GM19372 (cell line): ENCODE measurements at regions not wholly inside any gene's neighbourhood (a gene's known extent, or its start where the extent isn't known, plus 50 kb on each side); places are given as distances from the start of the nearest gene placed in this dataset.
"Not testable (repeated sequence)": the region's sequence is repeated elsewhere in the genome, so short reads cannot be mapped to it uniquely, and the experiment has no call there.

ENCODE experiments used
- ATAC-seq: cut with Tn5 transposase; IDR thresholded peaks from one replicate; pipeline ENCODE4 v1.9.1; 2021; ENCODE audit warnings: mild to moderate bottlenecking, low read depth, moderate library complexity; ENCODE audit not compliant: unreplicated experiment

DNA sequence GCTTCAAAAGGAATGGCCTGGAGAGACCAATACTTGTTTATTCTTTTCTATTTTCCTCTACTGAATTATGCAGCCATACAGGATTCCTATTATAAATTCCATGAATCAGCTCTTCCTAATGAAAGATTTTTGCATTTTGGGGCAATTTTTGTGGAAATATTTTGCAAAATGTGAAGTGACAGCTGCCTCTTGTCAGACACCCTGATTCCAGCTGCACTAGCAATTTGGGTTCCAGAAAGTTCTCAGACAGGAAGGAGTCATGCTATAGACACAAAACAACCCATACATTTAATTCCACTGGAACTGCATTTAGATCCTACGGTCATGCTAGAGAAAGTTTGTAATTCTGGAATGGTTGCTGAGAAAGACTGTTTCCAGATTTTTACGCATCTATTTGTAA lies 119.5 kb downstream of the XCL2 start:
- no peak for ATAC-seq

DNA sequence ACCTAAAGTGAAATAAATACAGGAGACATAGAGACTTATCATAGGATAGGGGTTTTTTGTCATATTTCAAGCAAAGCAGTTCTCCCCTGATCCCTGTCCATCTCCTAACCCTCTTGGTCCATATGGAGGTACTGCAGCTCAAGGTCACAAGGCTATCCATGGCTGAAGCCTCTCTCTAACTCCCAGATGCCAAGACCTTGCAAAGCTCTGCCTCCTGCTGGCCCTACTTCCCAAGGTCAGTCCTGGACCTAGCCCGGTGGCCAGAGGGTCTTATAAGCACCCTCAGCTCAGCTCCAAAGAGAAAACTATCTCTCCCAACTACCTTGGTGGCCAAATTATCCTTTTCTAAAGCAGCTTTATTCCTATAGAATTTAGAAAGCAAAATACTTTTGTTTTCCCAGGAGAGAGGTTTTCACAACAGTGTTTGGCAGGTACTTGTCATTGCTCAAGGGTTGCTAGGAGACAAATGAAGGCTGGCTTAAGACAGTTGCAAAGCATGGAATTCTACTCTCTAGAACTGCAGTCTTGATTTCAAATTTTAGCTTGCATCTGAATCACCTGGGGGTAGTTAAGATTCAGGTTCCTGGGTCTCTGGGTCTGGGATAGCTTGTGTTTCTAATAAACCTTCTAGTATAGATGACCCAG lies 121.5 kb downstream of the XCL2 start:
- no peak for ATAC-seq

DNA sequence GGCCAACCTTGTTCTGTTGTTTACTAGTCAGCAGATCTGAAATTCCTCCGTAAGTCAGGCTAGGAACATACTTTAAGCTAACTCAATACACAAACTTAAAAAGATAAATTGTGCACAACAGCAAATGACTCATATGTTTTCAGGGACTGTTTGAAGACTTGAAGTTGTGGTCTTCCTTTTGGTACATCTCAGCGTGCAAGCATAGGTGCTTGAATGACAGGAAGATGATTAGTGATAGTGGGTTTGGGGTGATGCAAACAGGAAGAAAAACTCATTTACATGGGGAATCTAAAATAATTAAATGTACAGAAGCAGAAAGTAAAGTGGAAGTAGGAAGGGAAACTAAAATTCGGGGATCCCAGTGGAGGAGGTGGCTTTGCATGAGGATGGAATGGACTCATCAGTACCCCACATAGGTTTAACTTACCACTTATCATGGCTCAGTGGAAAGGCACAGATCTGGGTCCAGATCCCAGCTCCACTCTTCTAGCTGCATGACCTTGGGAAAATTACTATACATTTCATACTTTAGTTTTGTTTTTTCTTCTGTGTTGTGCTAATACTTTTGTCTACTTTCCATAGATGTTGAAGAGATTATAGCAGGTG lies 122.3 kb downstream of the XCL2 start:
- ATAC-seq = no peak

DNA sequence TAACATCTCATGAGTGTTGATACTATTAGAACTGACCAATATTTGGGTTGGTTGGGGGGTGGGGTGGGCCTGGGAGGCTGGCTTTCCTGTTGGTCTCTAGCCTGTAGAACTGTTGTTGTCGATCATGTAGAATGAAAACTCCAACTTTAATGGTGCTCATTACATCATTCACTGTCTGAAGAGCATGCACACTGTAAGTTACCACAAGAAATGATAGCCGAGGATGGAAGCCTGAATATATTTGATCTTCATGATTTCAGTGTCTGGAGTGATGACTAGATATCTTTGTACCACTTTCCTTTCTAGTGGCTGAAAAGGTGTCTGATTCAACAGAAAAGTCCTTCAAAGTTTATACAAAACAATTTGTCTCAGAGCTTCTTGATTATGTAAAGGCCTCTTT lies 123.6 kb downstream of the XCL2 start:
- ATAC-seq = no peak

DNA sequence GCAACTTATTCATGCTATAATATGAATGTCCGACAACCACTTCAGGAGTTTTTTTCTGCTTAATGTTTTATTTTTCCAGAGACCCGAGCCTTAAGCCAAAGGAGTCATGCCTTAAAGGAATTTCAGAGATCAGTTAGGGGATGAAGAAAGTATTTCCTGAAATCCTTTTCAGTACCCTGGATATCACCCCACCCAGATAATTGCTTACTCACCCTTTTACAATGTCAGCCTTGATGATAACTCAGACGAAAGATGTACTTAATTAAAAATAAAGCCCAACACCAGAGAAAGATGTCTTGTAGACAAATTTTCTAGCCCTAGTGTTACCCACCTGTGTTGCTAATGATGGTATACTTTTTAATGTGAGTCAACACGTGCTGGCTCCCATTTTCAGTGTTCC lies 124.1 kb downstream of the XCL2 start:
- ATAC-seq = no peak

DNA sequence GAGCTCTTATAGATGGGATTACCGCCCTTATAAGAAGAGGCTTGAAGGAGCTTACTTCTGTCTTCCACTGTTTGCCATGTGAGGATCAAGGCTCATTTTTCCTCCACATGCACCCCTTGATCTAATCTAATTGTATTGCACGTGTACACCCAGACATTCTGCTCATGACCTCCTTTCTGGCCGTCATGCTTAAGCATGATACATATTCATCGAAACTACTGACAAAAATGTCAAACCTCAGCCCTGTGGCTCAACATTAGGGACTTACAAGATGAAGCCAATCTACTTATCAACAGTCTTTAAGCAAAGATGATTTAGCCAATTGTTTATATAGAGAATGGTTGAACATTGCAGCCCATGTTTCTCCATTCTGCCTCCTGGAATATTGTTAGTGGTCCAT lies 127.6 kb downstream of the XCL2 start:
- ATAC-seq = no peak

DNA sequence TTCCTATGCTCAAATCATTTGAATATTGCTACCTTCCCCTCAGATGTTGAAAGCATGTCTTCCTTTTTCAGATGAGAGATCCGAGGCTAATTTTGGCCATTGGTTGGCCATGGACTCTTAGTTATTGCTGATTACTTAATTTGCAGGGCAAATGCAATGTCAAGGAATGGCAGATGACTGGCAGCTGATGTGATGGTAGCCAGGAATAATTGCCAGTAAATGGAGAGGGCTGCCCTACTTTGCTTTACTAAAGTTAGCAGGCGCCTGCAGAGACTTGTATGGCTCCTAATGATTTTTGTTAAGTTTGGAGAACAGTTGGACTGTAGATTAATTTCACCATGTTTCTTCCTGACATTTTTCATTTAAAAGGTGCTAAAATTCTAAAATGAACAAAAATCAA lies 128.9 kb downstream of the XCL2 start:
- ATAC-seq = no peak

DNA sequence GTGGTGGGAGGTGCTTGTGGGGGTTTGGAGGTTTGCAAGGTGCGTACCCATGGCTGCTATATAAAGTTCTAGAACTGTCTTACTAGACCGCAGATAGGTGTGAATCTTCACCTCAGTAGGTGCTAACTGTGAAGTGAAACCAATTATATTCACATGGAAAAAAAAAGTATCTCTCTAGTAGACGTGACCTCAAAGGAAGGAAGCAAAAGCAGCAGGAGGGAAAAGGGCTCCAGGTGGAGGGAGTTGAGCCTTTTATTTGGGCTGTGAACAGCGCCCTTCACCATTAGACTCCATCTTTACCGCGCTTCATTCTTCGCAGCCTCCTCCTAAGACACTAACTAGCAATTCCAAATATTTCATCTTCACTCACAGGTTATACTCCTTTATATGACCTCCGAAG lies 129.8 kb downstream of the TBX19 start:
- no peak for ATAC-seq

DNA sequence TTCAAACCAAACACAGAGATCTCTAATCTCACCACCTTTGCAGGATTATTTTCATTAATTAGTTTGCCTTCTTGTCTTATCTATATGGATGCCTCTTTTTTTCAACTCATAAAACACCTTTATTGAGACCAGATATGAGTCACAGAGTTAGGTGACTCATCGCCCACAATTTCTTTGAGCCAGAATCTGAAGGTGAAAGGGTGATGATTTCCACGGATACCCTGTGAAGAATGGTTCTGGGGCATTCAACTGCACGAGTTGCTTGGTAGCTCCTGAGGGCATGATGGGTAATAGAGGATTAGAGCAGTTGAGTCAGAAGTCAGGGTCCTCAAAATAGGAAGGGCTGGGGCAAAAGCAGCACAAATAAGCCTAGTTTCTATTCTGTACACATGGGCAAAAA lies 128.2 kb downstream of the TBX19 start:
- ATAC-seq = no peak

DNA sequence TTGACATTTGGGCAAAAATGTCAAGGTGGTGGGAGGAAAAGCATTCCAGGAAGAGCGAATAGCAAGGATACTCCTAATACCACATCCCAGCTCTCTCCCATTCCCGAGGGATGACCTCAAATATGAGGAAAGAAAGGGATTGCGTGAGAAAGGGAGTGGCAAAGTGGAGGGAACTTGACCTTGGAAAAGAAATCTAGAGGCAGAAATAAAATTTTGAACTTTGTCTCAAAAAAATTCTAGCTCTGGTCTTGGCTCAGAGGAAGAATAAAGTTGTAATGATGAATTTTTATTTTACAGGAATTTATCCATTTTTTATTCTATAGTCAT lies 127.8 kb downstream of the TBX19 start:
- ATAC-seq = no peak

DNA sequence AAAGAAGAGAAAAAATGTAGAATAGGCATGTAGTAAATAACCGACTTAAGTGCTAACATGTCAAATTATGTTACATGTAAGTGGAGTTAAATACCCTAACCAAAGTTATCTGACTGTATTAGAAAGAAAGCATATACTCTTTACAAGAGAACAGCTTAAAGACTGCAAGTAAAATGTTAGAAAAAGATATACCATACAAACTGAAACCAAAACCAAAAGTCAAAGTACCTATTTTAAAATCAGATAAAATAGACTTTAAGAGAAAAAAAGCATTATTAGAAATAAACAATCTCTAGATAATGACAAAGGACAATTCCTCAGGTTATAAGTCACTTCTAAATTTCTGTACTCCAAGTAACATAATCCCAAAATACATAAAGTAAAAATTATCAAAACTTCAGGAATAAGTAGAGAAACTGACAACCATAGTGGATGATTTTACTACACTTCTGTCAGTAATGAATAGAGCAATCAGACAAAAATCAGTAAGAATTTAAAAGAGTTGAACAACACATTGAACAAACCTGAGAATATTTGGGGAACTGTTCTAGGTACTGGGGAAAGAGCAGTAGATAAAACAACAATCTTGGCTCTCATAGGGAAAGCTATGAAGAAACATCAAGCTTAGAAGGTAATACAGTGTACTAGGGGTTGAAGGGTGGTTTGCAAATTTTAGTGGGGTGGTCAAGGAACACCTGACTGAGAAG lies 127.3 kb downstream of the TBX19 start:
- no peak for ATAC-seq

DNA sequence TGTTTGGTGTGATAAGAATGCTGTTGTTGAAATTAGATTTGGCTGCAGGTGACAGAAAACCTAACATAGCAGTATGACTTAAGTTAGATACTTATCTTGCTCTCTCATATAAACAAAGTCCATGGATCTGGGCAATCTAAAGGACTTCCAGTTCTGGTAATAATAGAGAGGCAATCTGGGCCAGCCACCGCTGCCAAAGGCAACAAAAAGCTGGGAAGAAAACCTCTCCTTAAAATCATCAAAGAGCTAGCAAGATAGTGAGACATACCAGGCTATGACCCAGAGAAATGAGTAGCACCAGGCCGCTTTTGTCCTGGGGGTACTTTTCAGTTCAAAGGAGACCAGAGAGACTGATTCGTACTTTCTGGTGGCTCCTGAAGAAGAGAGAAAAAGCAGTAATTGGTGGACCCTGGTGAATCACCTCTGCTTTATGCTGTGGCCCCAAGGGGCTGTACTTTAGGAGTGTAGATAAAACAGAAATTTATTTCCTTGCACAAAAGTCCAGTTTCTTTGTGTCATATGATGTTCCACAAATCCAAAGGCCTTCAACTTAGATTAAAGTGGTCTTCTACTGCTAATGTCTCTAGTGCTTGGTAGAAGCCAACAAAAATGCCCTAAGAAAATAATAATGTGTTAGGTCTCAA lies 125.4 kb downstream of the TBX19 start:
- ATAC-seq = no peak

DNA sequence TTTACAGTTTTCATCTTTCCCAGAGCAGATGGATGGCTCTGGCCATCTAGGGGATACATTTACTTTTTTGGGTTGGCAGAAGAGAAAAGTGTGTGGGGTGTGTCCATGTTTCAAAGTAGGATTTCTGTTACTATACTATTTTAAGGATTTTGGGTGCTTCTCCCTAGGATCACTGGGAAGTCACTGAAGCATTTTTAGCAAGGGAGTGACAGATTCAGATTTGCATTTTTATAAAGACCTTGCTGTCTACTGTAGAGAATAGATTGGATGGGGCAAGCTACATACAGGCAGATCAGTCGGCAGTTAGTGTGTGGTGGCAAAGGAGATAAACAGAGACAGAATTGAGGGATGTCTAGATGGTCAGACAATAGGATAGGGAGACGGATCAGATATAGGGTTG lies 122.5 kb downstream of the TBX19 start:
- ATAC-seq = no peak

DNA sequence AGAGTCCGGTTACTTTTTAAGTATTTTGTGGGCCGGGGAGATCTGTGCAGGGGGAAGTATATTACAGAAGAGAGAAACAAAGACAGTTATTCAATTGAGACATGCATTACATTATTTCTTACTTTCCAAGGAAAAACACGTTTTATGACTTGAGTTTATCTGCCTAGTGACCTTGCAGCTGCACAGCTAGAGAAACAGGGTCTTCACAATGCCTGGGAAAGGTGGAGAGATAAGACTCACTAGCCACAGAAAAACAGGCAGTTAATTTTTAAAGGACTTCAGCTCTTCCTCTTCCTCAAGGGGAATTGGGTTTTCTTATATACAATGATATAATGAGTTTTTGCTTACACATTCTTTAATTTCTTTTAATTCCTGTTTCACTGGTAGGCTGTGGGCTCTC lies 121.8 kb downstream of the TBX19 start:
- not testable (repeated sequence) for ATAC-seq

DNA sequence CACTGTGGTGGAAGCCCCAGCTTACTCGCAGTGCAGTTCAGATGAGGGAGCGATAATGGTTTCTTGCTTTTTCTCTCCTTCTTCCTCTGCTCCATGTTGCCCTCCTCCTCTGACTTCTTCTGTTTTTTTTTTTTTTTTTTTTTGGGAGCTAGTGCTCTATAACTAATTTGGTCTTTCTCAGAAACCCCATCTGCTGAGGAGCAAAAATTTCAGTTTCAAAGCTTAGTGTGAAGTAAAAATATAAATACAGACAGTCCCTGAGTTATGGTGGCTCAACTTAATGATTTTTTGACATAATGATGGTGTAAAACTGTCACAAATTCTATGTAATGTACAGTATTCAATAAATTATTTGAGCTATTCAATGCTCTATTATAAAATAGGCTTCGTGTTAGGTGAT lies 120.7 kb downstream of the TBX19 start:
- no peak for ATAC-seq

DNA sequence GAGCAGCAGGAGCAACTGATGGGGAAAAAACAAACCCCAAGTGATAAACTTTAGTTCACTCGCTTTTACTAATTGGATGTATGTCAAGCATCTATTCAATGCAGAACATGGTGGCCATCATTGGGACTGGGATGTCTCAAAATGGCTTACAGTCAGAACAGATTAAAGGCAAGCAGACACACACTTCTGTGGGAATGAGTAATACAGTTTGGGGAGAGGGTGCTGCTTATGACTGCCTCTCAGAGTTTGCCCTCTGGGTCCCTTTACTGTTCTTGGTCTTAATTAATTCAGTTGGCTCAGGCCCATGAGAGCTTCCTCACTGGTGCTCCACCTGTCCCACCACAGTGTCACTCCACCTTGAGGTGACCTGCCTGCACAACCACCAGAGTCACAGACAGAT lies 119.5 kb downstream of the TBX19 start:
- no peak for ATAC-seq

DNA sequence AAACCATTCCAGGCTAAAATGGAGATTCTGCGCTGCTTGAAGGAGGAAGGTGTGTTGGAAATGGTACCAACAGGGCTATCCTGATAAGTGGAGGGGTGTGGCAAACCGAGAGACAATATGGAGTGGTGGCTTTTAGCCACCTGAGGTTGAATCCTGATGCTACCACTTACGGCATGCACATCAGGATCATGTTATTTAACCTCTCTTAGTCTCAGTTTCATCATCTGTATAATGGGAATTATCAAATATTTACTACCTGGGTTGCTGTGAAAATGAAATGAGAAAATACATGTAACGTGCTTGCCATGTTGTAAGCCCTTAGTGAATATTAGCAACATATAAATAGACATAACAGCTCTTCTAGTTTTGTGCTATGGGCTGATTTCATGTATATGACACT lies 117.1 kb downstream of the TBX19 start:
- ATAC-seq = no peak

DNA sequence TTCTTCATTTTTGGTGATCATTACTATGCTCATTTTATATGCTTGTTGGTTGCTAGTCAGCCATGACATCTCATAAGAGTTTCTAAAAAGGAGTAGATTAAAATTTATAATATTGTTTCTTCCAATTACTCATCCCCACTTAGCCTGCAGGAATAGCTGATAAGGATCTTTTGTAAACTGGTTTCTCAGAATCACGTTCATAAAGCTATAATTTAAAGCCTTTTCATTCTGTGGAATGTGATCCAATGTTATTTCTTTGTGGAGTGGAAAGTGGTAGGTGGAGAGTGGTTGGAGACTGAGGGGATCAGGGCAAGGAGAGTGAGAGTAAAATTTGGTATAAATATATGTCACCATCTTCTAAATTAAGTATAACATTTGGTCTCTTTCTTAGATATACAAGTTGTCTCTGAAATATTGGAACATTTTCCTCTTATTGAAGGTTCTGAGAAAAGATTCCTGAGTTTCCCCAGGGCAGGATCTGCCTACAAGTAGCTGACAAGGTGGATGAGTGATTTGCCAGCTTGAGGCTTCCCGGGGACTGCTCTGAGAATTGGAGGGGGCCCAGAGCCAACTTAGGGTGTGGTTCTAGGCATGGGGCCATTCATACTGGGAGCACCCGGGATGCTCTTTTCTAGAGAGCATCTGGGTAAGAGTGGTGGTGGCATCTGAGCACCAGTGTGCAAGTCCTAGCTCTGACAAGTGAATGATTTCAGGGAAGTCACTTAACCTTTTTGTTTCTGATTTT lies 116.4 kb downstream of the TBX19 start:
- ATAC-seq = no peak

DNA sequence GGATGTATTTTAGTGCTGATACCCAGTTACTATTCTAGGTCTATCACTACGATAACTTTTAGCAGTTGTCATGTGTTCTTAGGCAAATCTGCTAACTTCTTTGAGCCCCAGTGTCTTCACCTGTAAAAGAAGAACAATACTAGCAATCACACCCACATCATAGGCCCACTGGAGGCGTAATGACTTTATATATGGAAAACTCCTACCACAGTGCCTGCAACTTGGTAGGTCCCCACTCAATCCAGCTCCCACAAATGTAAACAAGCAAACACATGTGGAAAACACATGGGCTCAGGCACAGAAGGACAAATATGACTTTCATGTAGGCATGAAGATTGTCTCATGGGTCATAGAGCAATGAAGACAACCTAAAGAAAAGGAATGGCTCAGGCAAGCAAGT lies 115.8 kb downstream of the TBX19 start:
- ATAC-seq = no peak

DNA sequence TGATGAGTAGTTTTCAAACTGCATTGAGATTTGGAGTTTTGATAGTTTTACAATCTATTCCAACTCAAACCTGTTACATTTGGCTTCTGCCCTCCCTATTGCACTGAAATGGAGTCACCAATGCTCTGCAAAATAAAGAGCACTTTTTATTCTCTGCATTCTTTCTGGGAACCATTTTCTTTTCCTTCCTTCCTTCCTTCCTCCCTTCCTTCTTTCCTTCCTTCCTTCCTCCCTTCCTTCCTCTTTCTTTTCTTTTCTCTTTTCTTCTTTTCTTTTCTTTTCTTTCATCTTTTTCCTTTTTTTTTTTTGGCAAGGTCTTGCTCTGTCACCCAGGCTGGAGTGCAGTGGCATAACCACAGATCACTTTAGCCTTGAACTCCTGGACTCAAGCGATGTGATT lies 114.2 kb downstream of the TBX19 start:
- no peak for ATAC-seq

DNA sequence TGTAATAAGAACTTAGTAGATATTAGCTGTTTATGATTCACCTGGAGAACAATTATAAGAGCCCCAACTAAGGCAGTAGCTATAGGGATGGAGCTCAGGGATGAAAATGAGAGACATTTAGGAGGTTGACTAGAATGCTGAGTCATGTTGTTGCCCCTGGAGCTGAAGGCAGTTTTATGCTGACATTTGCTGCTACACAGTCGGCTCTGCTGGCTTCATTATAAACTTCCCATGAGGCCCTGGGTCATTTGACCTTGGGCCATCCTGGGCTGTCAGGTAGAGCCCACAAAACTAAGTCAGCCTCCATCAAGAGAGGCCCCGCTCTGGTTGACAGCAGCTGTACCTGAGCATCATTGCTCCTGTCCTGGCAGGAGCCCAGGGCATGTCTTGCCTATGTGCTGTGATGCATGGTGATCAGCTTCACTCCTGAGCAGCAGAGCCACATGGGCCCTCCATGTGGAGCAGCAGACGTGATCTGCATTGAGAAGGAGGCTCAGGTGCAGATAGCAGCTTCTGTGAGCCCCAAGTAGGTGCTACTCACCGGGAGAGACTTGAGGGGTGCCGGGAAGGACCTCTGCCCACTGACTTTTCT lies 112.4 kb downstream of the TBX19 start:
- ATAC-seq = no peak
